Spleen (tissue), 7 donors: ENCODE measurements at regions not wholly inside any gene's neighbourhood (a gene's known extent, or its start where the extent isn't known, plus 50 kb on each side); places are given as distances from the start of the nearest gene placed in this dataset.

Experiments used
- POLR2A ChIP-seq, 3 donors: fragments of 450-650 bp; IDR thresholded peaks; one replicate each; pipeline ENCODE4 v1.5.1; 2017; ENCODE audit warnings: antibody characterized with exemption in 3 of 3, mild to moderate bottlenecking in 1 of 3
- TF ChIP-seq, protein P1 (sequence below), 11 experiments: fragments of 200-600 bp in 7 of 11; fragments of 450-650 bp in 4 of 11; sonication (generic) in 4 of 11; IDR thresholded peaks in 8 of 11; conservative IDR thresholded peaks in 3 of 11; 1 replicate in 7 of 11; 2 replicates in 4 of 11; pipeline versions ENCODE4 v1.4.0 to v1.8.0; 2016 to 2021; ENCODE audit warnings: antibody characterized with exemption in 11 of 11, inconsistent platforms in 4 of 11, mild to moderate bottlenecking in 1 of 11
- donor health status: DM: no; HTN: no; CAD: no; lungs with moderate emphysema.
- donor health status: DM: no; HTN: no; CAD: no.
- donor health status: DM: no; HTN: no; CAD: no.

DNA sequence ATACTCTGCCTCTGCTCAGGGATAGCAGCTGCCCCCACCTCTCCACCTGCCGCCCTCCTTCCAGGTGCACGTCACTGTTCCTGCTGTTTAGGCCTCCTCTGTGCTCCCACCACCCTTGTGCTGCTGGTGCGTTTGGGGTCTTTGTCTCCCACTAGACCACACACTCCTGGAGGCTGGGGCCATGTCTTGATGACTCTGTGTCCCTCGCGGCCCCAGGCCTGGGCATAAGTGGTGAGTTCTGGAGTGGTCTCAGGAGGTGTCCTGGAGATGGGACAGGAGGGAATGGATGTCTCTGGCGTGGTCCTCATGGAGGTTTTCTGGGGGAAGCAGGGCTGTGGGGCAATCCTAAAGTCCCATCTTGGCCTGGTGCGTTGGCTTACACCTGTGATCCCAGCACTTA is 132.1 kb downstream of the TFCP2L1 start:
- TF ChIP-seq POLR2A (IDR thresholded peaks at IDR 0.05) = no peak
- TF ChIP-seq, protein P1, sequence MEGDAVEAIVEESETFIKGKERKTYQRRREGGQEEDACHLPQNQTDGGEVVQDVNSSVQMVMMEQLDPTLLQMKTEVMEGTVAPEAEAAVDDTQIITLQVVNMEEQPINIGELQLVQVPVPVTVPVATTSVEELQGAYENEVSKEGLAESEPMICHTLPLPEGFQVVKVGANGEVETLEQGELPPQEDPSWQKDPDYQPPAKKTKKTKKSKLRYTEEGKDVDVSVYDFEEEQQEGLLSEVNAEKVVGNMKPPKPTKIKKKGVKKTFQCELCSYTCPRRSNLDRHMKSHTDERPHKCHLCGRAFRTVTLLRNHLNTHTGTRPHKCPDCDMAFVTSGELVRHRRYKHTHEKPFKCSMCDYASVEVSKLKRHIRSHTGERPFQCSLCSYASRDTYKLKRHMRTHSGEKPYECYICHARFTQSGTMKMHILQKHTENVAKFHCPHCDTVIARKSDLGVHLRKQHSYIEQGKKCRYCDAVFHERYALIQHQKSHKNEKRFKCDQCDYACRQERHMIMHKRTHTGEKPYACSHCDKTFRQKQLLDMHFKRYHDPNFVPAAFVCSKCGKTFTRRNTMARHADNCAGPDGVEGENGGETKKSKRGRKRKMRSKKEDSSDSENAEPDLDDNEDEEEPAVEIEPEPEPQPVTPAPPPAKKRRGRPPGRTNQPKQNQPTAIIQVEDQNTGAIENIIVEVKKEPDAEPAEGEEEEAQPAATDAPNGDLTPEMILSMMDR (IDR thresholded peaks at IDR 0.05 in 8 of 11, conservative IDR thresholded peaks at IDR 0.05 in 3 of 11) = no peak
